ACHN (cell line): ENCODE measurements at regions not wholly inside any gene's neighbourhood (a gene's known extent, or its start where the extent isn't known, plus 50 kb on each side); places are given as distances from the start of the nearest gene placed in this dataset.

Source experiments
- DNase-seq: peaks from one replicate; pipeline ENCODE4 v3.0.0-alpha.2; 2015
- in situ Hi-C: cut with HindIII; loops from 2 replicates; pipeline ENCODE4 v1.10.0; 2017; ENCODE audit warnings: low sequenced_read_pairs, low pct_ligation_motif_present, low pct_unique_long_range_greater_than_20kb

DNA sequence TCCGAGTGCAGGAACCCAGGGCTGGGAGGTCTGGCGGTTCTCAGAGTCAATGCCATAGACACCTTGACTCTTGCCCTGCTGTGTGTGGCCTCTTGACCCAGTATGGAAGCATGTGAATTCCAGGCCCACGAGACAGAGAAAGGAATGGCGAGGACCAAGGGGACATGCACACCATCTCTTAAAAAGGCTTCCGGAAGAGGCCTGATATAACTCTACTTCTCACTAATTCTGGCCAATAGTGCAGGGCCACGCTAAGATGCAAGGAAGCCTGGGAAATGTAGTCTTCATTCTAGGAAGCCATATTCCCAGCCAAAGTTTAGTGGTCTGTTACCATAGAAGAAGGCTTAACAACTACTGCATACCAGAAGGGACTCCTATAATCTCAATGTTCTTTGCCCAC, 177.0 kb upstream of the KCNG1 start:
- no peak for DNase-seq
- in situ Hi-C loops, result no loop called here

GRCh38 chr20:51198876-51199523, 176.1 kb upstream of the KCNG1 start:
- no peak for DNase-seq
- in situ Hi-C loops, result no loop called here

DNA sequence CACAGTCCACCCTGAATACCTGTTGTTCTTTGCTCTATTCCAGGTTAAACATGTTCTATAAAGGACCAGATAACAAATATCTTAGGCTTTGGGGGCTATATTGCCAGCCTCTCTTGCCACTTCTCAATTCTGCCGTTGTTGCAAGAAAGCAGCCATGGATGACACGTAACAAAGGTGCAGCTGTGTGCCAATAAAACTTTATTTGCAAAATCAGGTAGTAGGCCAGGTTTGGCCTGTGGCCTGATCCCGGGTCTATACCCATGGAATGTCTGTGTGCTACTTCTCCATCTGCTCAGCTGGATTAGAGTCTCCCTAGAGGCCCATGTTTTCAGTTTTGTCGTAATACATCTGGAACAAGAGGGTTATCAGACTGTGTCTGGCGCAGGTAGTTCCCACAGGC, 175.3 kb upstream of the KCNG1 start:
- in situ Hi-C loops, result no loop called here
- no peak for DNase-seq

GRCh38 chr20:51196991-51197651, 174.2 kb upstream of the KCNG1 start:
- no peak for DNase-seq
- in situ Hi-C loops, result no loop called here

GRCh38 chr20:51195990-51196389, 173.1 kb upstream of the KCNG1 start:
- no peak for DNase-seq
- in situ Hi-C loops, result no loop called here

DNA sequence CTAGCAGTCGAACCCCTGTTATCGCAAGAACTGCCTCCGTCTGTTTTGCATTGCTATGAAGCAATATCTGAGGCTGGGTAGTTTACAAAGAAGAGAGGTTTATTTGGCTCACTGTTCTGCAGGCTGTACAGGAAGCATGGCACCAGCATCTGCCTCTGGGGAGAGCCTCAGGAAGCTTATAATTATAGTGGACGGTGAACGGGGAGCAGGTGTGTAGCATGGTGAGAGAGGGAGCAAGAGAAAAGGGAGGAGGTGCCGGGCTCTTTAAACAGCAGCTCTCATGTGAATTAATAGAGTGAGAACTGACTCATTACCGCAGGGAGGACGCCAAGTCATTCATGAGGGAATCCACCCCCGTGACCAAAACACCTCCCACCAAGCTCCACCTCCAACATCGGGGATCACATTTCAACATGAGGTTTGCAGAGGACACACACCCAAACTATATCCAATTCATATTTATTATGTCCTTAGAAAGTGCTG, 172.6 kb upstream of the KCNG1 start:
- peak; percentile 43 for DNase-seq
- in situ Hi-C loops, result no loop called here

- in situ Hi-C loops, result no loop called here
- DNase-seq, result no peak
These were observed 170.3 kb upstream of the KCNG1 start for GRCh38 chr20:51193066-51193772.

DNA sequence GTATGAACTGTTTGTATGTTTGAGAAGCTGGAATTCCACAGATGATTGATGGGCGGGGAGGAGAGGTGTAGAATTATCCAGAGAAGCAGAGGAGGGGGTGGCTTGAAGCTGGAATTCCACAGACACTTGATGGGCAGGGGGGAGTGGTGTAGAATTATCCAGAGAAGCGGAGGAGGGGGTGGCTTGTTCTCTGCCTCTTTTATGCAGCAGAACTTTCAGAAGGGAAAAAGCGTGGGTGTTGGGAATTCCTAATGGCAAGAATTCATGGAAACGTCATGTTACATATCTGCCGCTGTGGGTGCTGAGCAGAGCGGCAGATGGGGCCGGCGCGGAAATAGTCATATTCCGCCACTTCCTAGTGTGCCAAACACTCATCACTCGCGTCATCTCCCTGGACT, 167.9 kb upstream of the KCNG1 start:
- no peak for DNase-seq
- in situ Hi-C loops, result no loop called here

DNA sequence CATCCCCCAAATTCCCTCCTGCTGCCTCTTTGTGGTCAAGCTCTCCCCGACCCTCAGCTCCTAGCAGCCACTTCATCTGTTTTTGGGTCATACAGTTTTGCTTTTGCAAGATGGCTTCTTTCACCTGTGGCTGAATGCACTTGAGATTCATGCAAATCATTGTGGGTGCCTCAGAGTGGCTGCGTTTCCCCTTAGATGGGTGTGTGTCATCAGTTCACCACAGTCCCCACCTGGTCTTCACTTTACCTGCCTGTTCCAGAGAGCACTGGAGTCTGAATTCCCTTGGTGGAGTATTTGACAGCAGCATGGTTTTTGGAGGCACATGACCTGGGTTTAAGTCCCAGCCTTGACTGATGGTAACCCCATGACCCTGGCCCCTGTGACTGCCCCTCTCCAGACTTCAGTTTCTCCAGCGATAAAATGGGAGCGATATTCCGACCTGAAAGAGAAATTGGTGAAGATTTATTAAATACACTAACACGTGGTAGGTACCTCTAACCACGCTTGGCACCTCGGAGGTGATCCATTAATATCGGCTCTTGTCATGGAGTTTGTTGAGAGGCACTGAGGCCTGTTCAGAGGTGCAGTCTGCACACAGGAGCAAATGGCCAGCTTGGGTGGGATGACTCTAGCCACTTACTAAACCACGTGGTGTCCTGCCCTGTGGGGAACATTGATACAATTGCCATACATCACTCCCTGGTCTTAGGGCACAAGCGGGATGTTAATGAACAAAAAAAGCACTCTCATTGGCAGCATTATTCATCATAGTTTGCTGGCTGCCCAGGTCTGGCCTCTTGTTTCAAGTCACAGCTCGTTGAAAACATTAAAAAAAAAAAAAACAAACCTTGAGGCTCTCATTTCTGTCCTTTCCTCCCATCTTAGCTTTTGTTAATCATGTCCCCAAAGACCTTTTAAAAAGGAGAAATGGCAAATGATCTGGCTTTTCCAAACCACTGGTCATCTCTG, 167.2 kb upstream of the KCNG1 start:
- in situ Hi-C loops, result no loop called here
- DNase-seq, result no peak

GRCh38 chr20:51188941-51189340, 166.0 kb upstream of the KCNG1 start:
- in situ Hi-C loops, result no loop called here
- DNase-seq, result no peak

GRCh38 chr20:51187261-51187660, 164.4 kb upstream of the KCNG1 start:
- in situ Hi-C loops, result no loop called here
- no peak for DNase-seq

DNA sequence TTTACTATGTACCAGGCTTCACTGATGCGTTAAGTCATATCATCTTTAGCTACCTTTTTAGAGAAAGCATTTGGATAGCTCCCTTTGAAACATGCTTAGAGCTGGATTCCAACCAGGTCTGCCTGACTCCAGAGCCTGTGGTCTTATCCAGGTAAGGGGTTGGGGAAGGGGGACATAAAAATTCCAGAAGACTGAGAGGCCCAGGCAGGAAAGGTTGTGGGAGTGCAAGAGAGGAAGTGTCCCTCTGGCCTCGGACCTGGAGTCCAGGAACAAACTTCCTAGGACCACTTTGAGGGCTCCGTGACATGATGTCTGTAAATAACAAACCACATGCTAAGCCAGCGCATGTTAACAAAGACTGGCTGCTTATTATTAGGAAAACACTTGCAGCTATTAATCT, 163.0 kb upstream of the KCNG1 start:
- in situ Hi-C loops, result no loop called here
- no peak for DNase-seq

GRCh38 chr20:51185277-51185676, 162.4 kb upstream of the KCNG1 start:
- in situ Hi-C loops, result no loop called here
- no peak for DNase-seq

DNA sequence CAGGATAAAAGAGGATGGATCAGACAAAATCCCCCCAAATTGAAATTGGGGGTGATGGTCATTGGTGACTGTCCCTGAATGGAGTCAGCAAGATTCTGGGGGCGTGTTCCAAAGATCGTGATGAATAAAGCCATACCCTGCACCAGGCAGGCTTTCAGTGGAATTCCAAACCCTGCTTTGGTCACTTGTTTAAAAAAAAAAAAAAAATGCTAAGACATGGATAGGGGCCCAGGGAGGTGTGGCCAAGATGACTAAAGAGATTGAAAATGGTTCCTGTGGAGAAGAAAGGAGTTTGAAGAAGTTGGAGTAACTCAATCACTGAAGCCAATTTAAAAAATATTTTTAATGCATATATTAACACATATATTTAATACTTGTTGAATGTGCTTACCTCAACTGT, 161.4 kb upstream of the KCNG1 start:
- in situ Hi-C loops, result no loop called here
- DNase-seq, result no peak

- in situ Hi-C loops, result no loop called here
- DNase-seq, result no peak
These were observed 160.5 kb upstream of the KCNG1 start for GRCh38 chr20:51183451-51183850.

DNA sequence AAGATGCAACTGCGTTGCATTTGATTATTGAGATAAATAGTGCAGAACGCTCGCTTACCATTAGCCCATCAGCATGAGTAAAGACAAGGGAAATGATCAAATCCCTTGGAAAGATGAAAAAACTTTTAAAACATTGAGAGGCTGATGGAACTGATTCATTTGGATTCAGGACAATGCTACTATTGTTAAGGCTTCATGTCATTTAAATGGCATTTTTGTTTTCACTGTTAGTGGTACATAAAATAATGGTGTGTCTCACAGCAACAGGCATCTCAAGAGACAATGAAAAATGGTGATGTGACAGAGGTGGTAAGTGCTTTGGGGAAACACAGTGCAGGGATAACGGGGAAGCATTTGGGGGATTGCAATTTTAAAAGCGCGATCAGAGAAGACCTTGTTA, 159.7 kb upstream of the KCNG1 start:
- in situ Hi-C loops, result no loop called here
- no peak for DNase-seq

DNA sequence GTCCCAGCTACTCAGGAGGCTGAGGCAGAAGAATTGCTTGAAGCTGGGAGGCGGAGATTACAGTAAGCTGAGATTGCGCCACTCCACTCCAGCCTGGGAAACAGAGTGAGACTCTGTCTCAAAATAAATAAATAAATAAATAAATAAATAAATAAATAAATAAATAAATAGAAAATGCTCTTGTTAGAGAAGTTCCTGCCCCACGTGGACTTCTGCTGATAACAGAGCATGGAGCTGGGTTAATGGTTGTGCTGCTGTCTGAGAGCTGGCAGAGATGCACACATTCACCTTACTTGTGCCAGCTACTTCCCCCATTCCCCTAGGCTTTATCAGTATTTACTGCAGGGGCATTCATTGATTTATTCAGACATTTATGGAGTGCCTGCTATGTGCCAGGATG, 155.2 kb upstream of the KCNG1 start:
- in situ Hi-C loops, result no loop called here
- DNase-seq, result no peak

DNA sequence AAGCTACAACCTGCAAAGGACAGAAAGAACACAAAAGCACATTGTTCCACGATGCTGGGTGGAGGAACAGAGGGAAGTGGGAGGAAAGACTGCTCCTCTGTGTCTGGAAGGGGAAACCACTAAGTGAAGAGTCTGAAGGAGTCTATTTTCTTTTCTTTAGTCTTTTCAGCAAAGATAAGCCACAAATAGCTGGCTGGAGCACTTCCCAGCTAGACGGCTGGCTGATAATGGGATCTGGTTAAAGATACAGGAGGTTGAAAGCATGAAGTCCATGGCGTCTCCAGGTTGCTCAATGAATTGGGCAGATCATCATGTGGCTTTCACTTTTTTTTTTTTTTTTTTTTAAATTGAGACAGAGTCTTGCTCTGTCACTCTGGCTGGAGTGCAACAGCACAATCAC, 154.0 kb upstream of the KCNG1 start:
- no peak for DNase-seq
- in situ Hi-C loops, result no loop called here

GRCh38 chr20:51176446-51176845, 153.5 kb upstream of the KCNG1 start:
- no peak for DNase-seq
- in situ Hi-C loops, result no loop called here
